Stimulated activated naive B cell treated with anti-CD40 and anti-IgM and Interleukin-4, amounts not matched to agents 10 μg/mL and 1 μg/mL and 100 μg/mL, for 72 hours (primary cell): ENCODE measurements at regions not wholly inside any gene's neighbourhood (a gene's known extent, or its start where the extent isn't known, plus 50 kb on each side); places are given as distances from the start of the nearest gene placed in this dataset.

ENCODE experiments used
- ATAC-seq, 2 donors: fragments of 150-1000 bp; cut with Tn5 transposase; replicated peaks; 2 replicates each; pipeline ENCODE4 v1.10.0; 2021; ENCODE audit warnings: moderate library complexity in 1 of 2
- DNase-seq: peaks from one replicate; pipeline ENCODE4 v3.0.0; 2021
- H3K27ac Mint-ChIP-seq: one replicate; pipeline ENCODE4 v1.8.0; 2022; ENCODE audit warnings: mild to moderate bottlenecking, mixed read lengths
- H3K27me3 Mint-ChIP-seq, 2 donors: one replicate each; pipeline ENCODE4 v1.8.0; 2022; ENCODE audit warnings: mixed read lengths in 2 of 2
- H3K36me3 Mint-ChIP-seq, 2 donors: one replicate each; pipeline ENCODE4 v1.8.0; 2022; ENCODE audit warnings: mixed read lengths in 2 of 2, mild to moderate bottlenecking in 1 of 2
- H3K4me1 Mint-ChIP-seq, 2 donors: one replicate each; pipeline ENCODE4 v1.8.0; 2022; ENCODE audit warnings: mixed read lengths in 2 of 2, mild to moderate bottlenecking in 1 of 2
- H3K4me3 Mint-ChIP-seq, 2 donors: one replicate each; pipeline ENCODE4 v1.8.0; 2022; ENCODE audit warnings: mild to moderate bottlenecking in 2 of 2, mixed read lengths in 2 of 2, moderate library complexity in 1 of 2
- H3K9me3 Mint-ChIP-seq, 2 donors: one replicate each; pipeline ENCODE4 v1.8.0; 2022; ENCODE audit warnings: mixed read lengths in 2 of 2, mild to moderate bottlenecking in 1 of 2

- no peaks in the 10 kb centered on the region for H3K27me3 Mint-ChIP-seq
- DNase-seq, result no peak
- ATAC-seq, result no peak
- H3K4me1 Mint-ChIP-seq, result peaks cover 8 to 19% of the 10 kb centered on the region in 2 donors
- no peak overlapping the region for H3K27ac Mint-ChIP-seq
- peaks cover 0 to 2% of the 10 kb centered on the region in 2 donors for H3K9me3 Mint-ChIP-seq
- peaks cover 0 to 3% of the 10 kb centered on the region in 2 donors for H3K36me3 Mint-ChIP-seq
- no peak overlapping the region for H3K4me3 Mint-ChIP-seq
Measured at GRCh38 chr5:89123581-89123980, 240.6 kb upstream of the MEF2C start.

GRCh38 chr5:89120719-89121118, 237.7 kb upstream of the MEF2C start:
- no peak overlapping the region for H3K4me3 Mint-ChIP-seq
- no peak overlapping the region for H3K27ac Mint-ChIP-seq
- peaks cover 0 to 3% of the 10 kb centered on the region in 2 donors for H3K36me3 Mint-ChIP-seq
- no peak for ATAC-seq
- DNase-seq, result no peak
- H3K27me3 Mint-ChIP-seq, result no peaks in the 10 kb centered on the region
- H3K4me1 Mint-ChIP-seq, result peaks cover 6 to 21% of the 10 kb centered on the region in 2 donors
- H3K9me3 Mint-ChIP-seq, result peaks cover 0 to 2% of the 10 kb centered on the region in 2 donors

- peaks cover 3 to 11% of the 10 kb centered on the region in 2 donors for H3K4me1 Mint-ChIP-seq
- no peaks in the 10 kb centered on the region for H3K27me3 Mint-ChIP-seq
- no peaks in the 10 kb centered on the region for H3K9me3 Mint-ChIP-seq
- no peak for DNase-seq
- peak overlapping the region; percentile 15 for H3K27ac Mint-ChIP-seq
- H3K36me3 Mint-ChIP-seq, result no peaks in the 10 kb centered on the region
- H3K4me3 Mint-ChIP-seq, result no peak overlapping the region
- peak; percentile 94 for ATAC-seq
Measured at GRCh38 chr5:89117124-89117644, 234.2 kb upstream of the MEF2C start.

GRCh38 chr5:89110916-89111646, 228.1 kb upstream of the MEF2C start:
- Mint-ChIP-seq H3K4me1 (peaks cover 11 to 24% of the 10 kb centered on the region in 2 donors), H3K36me3 (peaks cover 4 to 12% of the 10 kb centered on the region in 2 donors), H3K4me3 (no peak overlapping the region), H3K27me3 (no peaks in the 10 kb centered on the region), H3K27ac (no peak overlapping the region), H3K9me3 (peaks cover 6 to 9% of the 10 kb centered on the region in 2 donors)
- DNase-seq (no peak), ATAC-seq (peak in 1 of 2 donors; percentile 31)

GRCh38 chr5:89106480-89106879, 223.5 kb upstream of the MEF2C start:
- Mint-ChIP-seq H3K4me1 (peaks cover 28 to 61% of the 10 kb centered on the region in 2 donors), H3K27ac (peak overlapping the region; percentile 57), H3K36me3 (peaks cover 17 to 38% of the 10 kb centered on the region in 2 donors), H3K9me3 (peaks cover 9 to 12% of the 10 kb centered on the region in 2 donors), H3K27me3 (no peaks in the 10 kb centered on the region), H3K4me3 (no peak overlapping the region)
- no peak for DNase-seq
- peak; percentile 56 to 78 for ATAC-seq

- Mint-ChIP-seq H3K36me3 (peaks cover 17 to 38% of the 10 kb centered on the region in 2 donors), H3K4me3 (no peak overlapping the region), H3K9me3 (peaks cover 9 to 12% of the 10 kb centered on the region in 2 donors), H3K4me1 (peaks cover 26 to 57% of the 10 kb centered on the region in 2 donors), H3K27me3 (no peaks in the 10 kb centered on the region), H3K27ac (no peak overlapping the region)
- DNase-seq, result no peak
- ATAC-seq, result no peak
Measured at GRCh38 chr5:89105836-89106235, 222.9 kb upstream of the MEF2C start.

GRCh38 chr5:89105171-89105695, 222.2 kb upstream of the MEF2C start:
- ATAC-seq (no peak), DNase-seq (no peak)
- Mint-ChIP-seq H3K27ac (peak overlapping the region; percentile 33), H3K4me3 (no peak overlapping the region), H3K36me3 (peaks cover 19 to 38% of the 10 kb centered on the region in 2 donors), H3K27me3 (no peaks in the 10 kb centered on the region), H3K9me3 (peaks cover 9 to 12% of the 10 kb centered on the region in 2 donors), H3K4me1 (peaks cover 26 to 59% of the 10 kb centered on the region in 2 donors)

- peaks cover 4 to 9% of the 10 kb centered on the region in 2 donors for H3K9me3 Mint-ChIP-seq
- H3K4me3 Mint-ChIP-seq, result no peak overlapping the region
- H3K27me3 Mint-ChIP-seq, result no peaks in the 10 kb centered on the region
- DNase-seq (no peak), ATAC-seq (no peak)
- peaks cover 26 to 43% of the 10 kb centered on the region in 2 donors for H3K36me3 Mint-ChIP-seq
- H3K4me1 Mint-ChIP-seq, result peaks cover 17 to 55% of the 10 kb centered on the region in 2 donors
- H3K27ac Mint-ChIP-seq, result no peak overlapping the region
Measured at GRCh38 chr5:89098199-89098756, 215.3 kb upstream of the MEF2C start.

- peak; percentile 90 to 93 for ATAC-seq
- H3K36me3 Mint-ChIP-seq, result peaks cover 24 to 35% of the 10 kb centered on the region in 2 donors
- peaks cover 14 to 50% of the 10 kb centered on the region in 2 donors for H3K4me1 Mint-ChIP-seq
- H3K27me3 Mint-ChIP-seq, result no peaks in the 10 kb centered on the region
- H3K9me3 Mint-ChIP-seq, result peaks cover 4 to 8% of the 10 kb centered on the region in 2 donors
- peak overlapping the region; percentile 83 for H3K27ac Mint-ChIP-seq
- H3K4me3 Mint-ChIP-seq, result no peak overlapping the region
- no peak for DNase-seq
Measured at GRCh38 chr5:89097103-89097502, 214.1 kb upstream of the MEF2C start.

- H3K4me3 Mint-ChIP-seq, result no peak overlapping the region
- no peaks in the 10 kb centered on the region for H3K27me3 Mint-ChIP-seq
- H3K9me3 Mint-ChIP-seq, result peaks cover 4 to 10% of the 10 kb centered on the region in 2 donors
- ATAC-seq, result peak in 1 of 2 donors; percentile 18
- H3K27ac Mint-ChIP-seq, result no peak overlapping the region
- peaks cover 13 to 42% of the 10 kb centered on the region in 2 donors for H3K4me1 Mint-ChIP-seq
- H3K36me3 Mint-ChIP-seq, result peaks cover 21 to 31% of the 10 kb centered on the region in 2 donors
- no peak for DNase-seq
Measured at GRCh38 chr5:89095341-89095740, 212.4 kb upstream of the MEF2C start.

GRCh38 chr5:89090037-89090436, 207.1 kb upstream of the MEF2C start:
- ATAC-seq, result no peak
- Mint-ChIP-seq H3K4me3 (no peak overlapping the region), H3K36me3 (peaks cover 13 to 16% of the 10 kb centered on the region in 2 donors), H3K9me3 (peaks cover 0 to 7% of the 10 kb centered on the region in 2 donors), H3K27me3 (no peaks in the 10 kb centered on the region), H3K4me1 (peaks cover 20 to 33% of the 10 kb centered on the region in 2 donors), H3K27ac (no peak overlapping the region)
- no peak for DNase-seq

- H3K9me3 Mint-ChIP-seq, result peaks cover 0 to 7% of the 10 kb centered on the region in 2 donors
- H3K4me1 Mint-ChIP-seq, result peaks cover 19 to 36% of the 10 kb centered on the region in 2 donors
- ATAC-seq (peak in 1 of 2 donors; percentile 26), DNase-seq (no peak)
- peak overlapping the region; percentile 91 for H3K27ac Mint-ChIP-seq
- peak overlapping the region in 1 of 2 donors; percentile 27 for H3K4me3 Mint-ChIP-seq
- peaks cover 4 to 5% of the 10 kb centered on the region in 2 donors for H3K36me3 Mint-ChIP-seq
- H3K27me3 Mint-ChIP-seq, result no peaks in the 10 kb centered on the region
Measured at GRCh38 chr5:89087551-89088318, 204.8 kb upstream of the MEF2C start.

GRCh38 chr5:89087128-89087527, 204.1 kb upstream of the MEF2C start:
- H3K27ac Mint-ChIP-seq, result peak overlapping the region; percentile 91
- H3K27me3 Mint-ChIP-seq, result no peaks in the 10 kb centered on the region
- H3K4me1 Mint-ChIP-seq, result peaks cover 19 to 40% of the 10 kb centered on the region in 2 donors
- peaks cover 0 to 5% of the 10 kb centered on the region in 2 donors for H3K9me3 Mint-ChIP-seq
- H3K4me3 Mint-ChIP-seq, result peak overlapping the region; percentile 27 to 64
- ATAC-seq, result peak; percentile 92 to 93
- peaks cover 0 to 5% of the 10 kb centered on the region in 2 donors for H3K36me3 Mint-ChIP-seq
- no peak for DNase-seq
